Heart left ventricle (tissue), 16 donors: ENCODE measurements at regions not wholly inside any gene's neighbourhood (a gene's known extent, or its start where the extent isn't known, plus 50 kb on each side); places are given as distances from the start of the nearest gene placed in this dataset.
"Not testable (repeated sequence)": the region's sequence is repeated elsewhere in the genome, so short reads cannot be mapped to it uniquely, and the experiment has no call there.

ENCODE experiments used
- ATAC-seq, 4 donors: fragments of 200-7000 bp; cut with Tn5 transposase; one replicate each; pipeline ENCODE4 v1.9.1; 2020 to 2022; ENCODE audit warnings: moderate library complexity in 4 of 4, mild to moderate bottlenecking in 3 of 4, moderate number of reproducible peaks in 1 of 4
- DNase-seq, 5 donors: peaks; one replicate each; pipeline ENCODE4 v3.0.0-alpha.2; 2020
- H3K27ac ChIP-seq, 12 donors: fragments of 200-600 bp; sonication (generic) in 4 of 12; one replicate each; pipeline versions ENCODE4 v1.5.0 to v1.8.0; 2016 to 2022; ENCODE audit warnings: mild to moderate bottlenecking in 2 of 12
- H3K27me3 ChIP-seq, 9 donors: fragments of 200-600 bp; sonication (generic) in 2 of 9; one replicate each; pipeline versions ENCODE4 v1.5.1 to v1.8.0; 2016 to 2022; ENCODE audit warnings: mild to moderate bottlenecking in 3 of 9
- H3K36me3 ChIP-seq, 9 donors: fragments of 200-600 bp; sonication (generic) in 2 of 9; one replicate each; pipeline versions ENCODE4 v1.5.0 to v1.8.0; 2018 to 2022; ENCODE audit warnings: mild to moderate bottlenecking in 2 of 9
- H3K4me1 ChIP-seq, 12 donors: fragments of 200-600 bp; sonication (generic) in 4 of 12; one replicate each; pipeline versions ENCODE4 v1.5.0 to v1.8.0; 2016 to 2022; ENCODE audit warnings: mild to moderate bottlenecking in 3 of 12
- H3K4me3 ChIP-seq, 12 donors: fragments of 200-600 bp; sonication (generic) in 4 of 12; one replicate each; pipeline versions ENCODE4 v1.5.0 to v1.8.0; 2017 to 2022; ENCODE audit warnings: mild to moderate bottlenecking in 9 of 12, moderate library complexity in 4 of 12
- H3K9me3 ChIP-seq, 12 donors: fragments of 200-600 bp; sonication (generic) in 4 of 12; one replicate each; pipeline versions ENCODE4 v1.5.0 to v1.8.0; 2016 to 2022; ENCODE audit warnings: mild to moderate bottlenecking in 1 of 12
- CTCF ChIP-seq, 12 donors: fragments of 200-600 bp; sonication (generic) in 4 of 12; IDR thresholded peaks; one replicate each; pipeline versions ENCODE4 v1.5.0 to v1.8.0; 2018 to 2022; ENCODE audit warnings: antibody characterized with exemption in 12 of 12, mild to moderate bottlenecking in 5 of 12
- POLR2A ChIP-seq, 2 donors: fragments of 450-650 bp; IDR thresholded peaks; one replicate each; pipeline ENCODE4 v1.6.1; 2017; ENCODE audit warnings: antibody characterized with exemption in 2 of 2, mild to moderate bottlenecking in 2 of 2, moderate library complexity in 2 of 2
- WGBS, 4 donors: extraction: QIAGEN DNeasy Blood & Tissue Kit in 2 of 4; methylation state at CpG; one replicate each; pipeline versions ENCODE4 v1.1.5 to v1.1.7; 2013 to 2018; 5-methylcytosine and 5-hydroxymethylcytosine counted together
- intact Hi-C, 10 donors: fragments of 100-400 bp; cut with DNase I; formaldehyde crosslinking; loops; one replicate each; pipeline versions ENCODE4 v1.11.1 to v1.14.2; 2022
- donor health status: ischemic (EF 13 %, LVEDD 7.1; RV severe dilation, severe dysfunction).
- donor health status: healthy with polysubstance abuse.
- donor health status: DM: no; HTN: yes; CAD: no.
- donor health status: DM: no; HTN: no; CAD: no.
- donor health status: ischemic (EF 25% LVEDD 6.9; RV normal size, moderate dysfunction).
- donor health status: ischemic (EF 25% LVEDD 5.7; RV mildly dilated, moderate dysfunction).
- donor health status: healthy.
- donor health status: DM: yes; HTN: yes; CAD: no.
- donor health status: ischemic (EF 35%, LVEDD 5.7; RV mildly dilated, moderate dysfunction).
- donor health status: nonischemic (EF 11% LVEDD 7.7; RV severe dilation, severe dysfunction).
- donor health status: DM: yes; HTN: yes; CAD: no.
- donor health status: PGD.
- donor health status: ischemic (EF 29% LVEDD 5.4; RV normal size, mild dysfunction).
- donor health status: nonischemic (EF 23%, LVEDD 6.1; RV moderate dilation, normal function).

DNA sequence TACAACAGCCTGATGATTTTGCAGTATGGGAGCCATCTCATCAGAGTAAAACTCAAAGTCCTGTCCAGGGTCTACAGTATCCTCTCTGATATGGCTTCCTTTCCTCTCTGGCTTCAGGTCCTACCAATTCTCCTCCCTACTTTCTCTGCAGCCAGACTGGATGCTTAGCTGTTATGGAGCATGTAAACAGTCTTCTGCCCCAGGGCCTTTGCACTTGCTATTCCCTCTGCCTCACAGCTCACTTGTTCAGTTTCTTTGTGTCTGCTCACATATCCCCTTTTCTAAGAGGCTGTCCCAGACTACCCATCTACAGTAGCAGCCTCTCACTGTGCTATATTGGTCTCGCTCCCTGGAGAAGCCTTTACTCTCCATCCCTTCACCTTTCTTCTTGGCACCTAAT is 62.2 kb downstream of the TLNRD1 start:
- DNase-seq = no peak
- Histone ChIP-seq H3K9me3 (peaks cover 0 to 7% (median 0%) of the 10 kb centered on the region in 12 donors), H3K4me3 (no peak overlapping the region), H3K27me3 (no peaks in the 10 kb centered on the region), H3K36me3 (no peaks in the 10 kb centered on the region), H3K4me1 (peaks cover 0 to 15% (median 0%) of the 10 kb centered on the region in 12 donors), H3K27ac (no peak overlapping the region)
- WGBS, 4 donors = 98 to 100% (median 98%) methylated on average over 1 of the region's 1 CpG
- no peak for TF ChIP-seq CTCF (IDR thresholded peaks at IDR 0.05)
- no peak for TF ChIP-seq POLR2A (IDR thresholded peaks at IDR 0.05)
- intact Hi-C loops = loop anchor here in 1 of 10 donors (5.0 kb wide), 1 partner anchor 36 kb away; no protein-coding TSS in a partner anchor
- no peak for ATAC-seq

DNA sequence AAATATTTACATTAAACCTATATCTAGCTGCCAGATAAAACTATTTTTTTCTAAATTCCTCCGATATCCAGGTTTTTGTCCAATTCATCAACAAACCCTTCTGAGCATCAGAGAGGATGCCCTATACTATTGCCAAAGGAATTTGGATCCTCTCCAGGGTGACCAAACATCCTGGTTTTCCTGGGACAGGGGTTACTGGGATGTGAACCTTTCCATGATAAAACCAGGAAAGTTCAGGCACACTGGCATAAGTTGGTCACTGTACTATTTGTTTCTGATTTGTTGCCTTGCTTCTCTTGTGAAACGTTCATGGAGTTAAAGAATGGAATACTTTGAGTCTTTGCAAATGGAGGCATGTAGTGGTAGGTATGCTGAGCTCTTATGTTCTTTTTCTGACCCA is 63.5 kb downstream of the TLNRD1 start:
- H3K4me3 ChIP-seq = no peak overlapping the region
- ATAC-seq = no peak
- peaks cover 0 to 15% (median 0%) of the 10 kb centered on the region in 12 donors for H3K4me1 ChIP-seq
- no peak for DNase-seq
- H3K9me3 ChIP-seq = no peaks in the 10 kb centered on the region
- WGBS, 4 donors = 51 to 73% (median 57%) methylated on average over 2 of the region's 2 CpGs
- no peak for TF ChIP-seq CTCF (IDR thresholded peaks at IDR 0.05)
- TF ChIP-seq POLR2A (IDR thresholded peaks at IDR 0.05) = no peak
- H3K27ac ChIP-seq = no peak overlapping the region
- H3K27me3 ChIP-seq = no peaks in the 10 kb centered on the region
- no peaks in the 10 kb centered on the region for H3K36me3 ChIP-seq
- intact Hi-C loops = loop anchor here in 1 of 10 donors (5.0 kb wide), 1 partner anchor 37 kb away; no protein-coding TSS in a partner anchor

DNA sequence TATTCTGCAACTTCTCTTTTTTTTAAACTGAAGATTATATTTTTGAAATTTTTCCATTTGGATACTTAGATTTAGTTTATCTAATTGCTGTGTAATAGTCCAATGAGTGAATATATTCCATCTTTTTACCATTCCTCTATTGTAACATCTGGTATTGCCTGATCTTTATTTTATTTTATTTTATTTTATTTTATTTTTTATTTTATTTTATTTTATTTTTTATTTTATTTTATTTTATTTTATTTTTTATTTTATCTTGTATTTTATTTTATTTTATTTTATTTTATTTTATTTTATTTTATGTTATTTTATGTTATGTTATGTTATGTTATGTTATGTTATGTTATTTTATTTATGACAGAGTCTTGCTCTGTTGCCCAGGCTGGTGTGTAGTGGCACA is 66.5 kb upstream of the CFAP161 start:
- not testable (repeated sequence) for H3K9me3 ChIP-seq, DNase-seq, H3K4me3 ChIP-seq, H3K36me3 ChIP-seq, ATAC-seq, H3K27ac ChIP-seq, H3K27me3 ChIP-seq
- intact Hi-C loops = loop anchor here in 1 of 10 donors (5.0 kb wide), 1 partner anchor 35 kb away; no protein-coding TSS in a partner anchor
- H3K4me1 ChIP-seq = peaks cover 0 to 29% (median 7%) of the 10 kb centered on the region in 12 donors

DNA sequence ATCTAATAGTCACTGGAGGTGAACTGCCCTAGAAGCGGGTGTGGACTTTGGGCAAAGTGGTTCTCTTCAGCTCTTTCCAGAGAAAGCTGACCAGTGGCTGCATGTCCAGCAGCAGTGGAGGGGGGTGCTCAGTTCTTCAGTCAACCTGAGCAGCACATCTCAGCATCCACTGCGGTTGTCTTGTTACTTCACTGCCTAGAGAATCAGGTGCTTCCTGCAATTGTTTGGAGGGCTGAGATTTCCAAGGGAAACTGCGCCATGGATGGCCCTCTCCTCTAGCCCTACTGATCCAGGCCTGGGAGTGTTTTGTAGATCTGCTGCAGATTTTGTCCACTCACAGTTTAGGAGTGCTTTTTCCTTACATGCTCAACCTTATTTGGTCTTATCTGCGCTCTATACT is 65.6 kb upstream of the CFAP161 start:
- TF ChIP-seq POLR2A (IDR thresholded peaks at IDR 0.05) = no peak
- Histone ChIP-seq H3K36me3 (no peaks in the 10 kb centered on the region), H3K9me3 (no peaks in the 10 kb centered on the region), H3K27me3 (no peaks in the 10 kb centered on the region), H3K4me1 (peaks cover 0 to 29% (median 7%) of the 10 kb centered on the region in 12 donors), H3K4me3 (no peak overlapping the region), H3K27ac (peak overlapping the region in 9 of 12 donors; percentile 6 to 39 (median 28))
- intact Hi-C loops = loop anchor here in 1 of 10 donors (5.0 kb wide), 1 partner anchor 36 kb away; no protein-coding TSS in a partner anchor
- ATAC-seq (peak in 3 of 4 donors; percentile 26 to 78 (median 36)), DNase-seq (peak in 1 of 5 donors; percentile 38)
- WGBS, 4 donors = 68 to 74% (median 71%) methylated on average over 4 of the region's 4 CpGs

DNA sequence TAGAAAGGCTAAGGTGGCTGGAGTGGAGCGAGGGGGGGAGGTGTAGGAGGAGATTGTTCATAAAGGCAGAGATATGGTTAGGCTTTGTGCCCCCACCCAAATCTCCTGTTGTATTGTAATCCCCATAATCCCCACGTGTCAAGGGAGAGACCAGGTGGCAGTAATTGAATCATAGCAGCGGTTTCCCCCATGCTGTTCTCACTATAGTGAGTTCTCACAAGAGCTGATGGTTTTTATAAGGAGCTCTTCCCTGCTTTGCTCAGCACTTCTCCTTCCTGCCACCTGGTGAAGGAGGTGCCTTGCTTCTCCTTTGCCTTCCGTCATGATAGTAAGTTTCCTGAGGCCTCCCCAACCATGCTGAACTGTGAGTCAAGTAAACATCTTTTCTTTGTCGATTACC is 64.7 kb upstream of the CFAP161 start:
- H3K4me3 ChIP-seq = no peak overlapping the region
- H3K36me3 ChIP-seq = no peaks in the 10 kb centered on the region
- peaks cover 0 to 29% (median 9%) of the 10 kb centered on the region in 12 donors for H3K4me1 ChIP-seq
- intact Hi-C loops = loop anchor here in 1 of 10 donors (5.0 kb wide), 1 partner anchor 37 kb away; no protein-coding TSS in a partner anchor
- ATAC-seq (no peak), DNase-seq (no peak)
- H3K27ac ChIP-seq = peak overlapping the region in 7 of 12 donors; percentile 13 to 39 (median 28)
- H3K9me3 ChIP-seq = no peaks in the 10 kb centered on the region
- 70 to 86% (median 71%) methylated on average over 5 of the region's 5 CpGs for WGBS, 4 donors
- no peaks in the 10 kb centered on the region for H3K27me3 ChIP-seq
- TF ChIP-seq POLR2A (IDR thresholded peaks at IDR 0.05) = no peak
